SK-N-MC (cell line): ENCODE measurements at regions not wholly inside any gene's neighbourhood (a gene's known extent, or its start where the extent isn't known, plus 50 kb on each side); places are given as distances from the start of the nearest gene placed in this dataset.

Experiments
- DNase-seq: peaks from one replicate; pipeline ENCODE4 v3.0.0-alpha.2; 2011; ENCODE audit warnings: low read depth, low spot score
- H3K27ac ChIP-seq: fragments of 200-600 bp; sonication (generic); 2 replicates; pipeline ENCODE4 v1.5.1; 2016; ENCODE audit warnings: mixed run types
- H3K36me3 ChIP-seq: fragments of 200-600 bp; sonication (generic); 2 replicates; pipeline ENCODE4 v1.6.1; 2017; ENCODE audit warnings: antibody characterized with exemption, low read length, mixed read lengths; ENCODE audit not compliant: insufficient read depth
- H3K4me3 ChIP-seq: fragments of 200-600 bp; sonication (generic); 2 replicates; pipeline ENCODE4 v1.5.1; 2016
- H3K9ac ChIP-seq: fragments of 200-600 bp; sonication (generic); 2 replicates; pipeline ENCODE4 v1.8.0; 2017; ENCODE audit warnings: mixed run types, mixed read lengths; ENCODE audit not compliant: insufficient read length
- H3K9me3 ChIP-seq: fragments of 200-600 bp; sonication (generic); 2 replicates; pipeline ENCODE4 v1.6.1; 2017; ENCODE audit warnings: low read depth, mild to moderate bottlenecking, antibody characterized with exemption, low read length, moderate library complexity, mixed read lengths
- EZH2 ChIP-seq: fragments of 200-600 bp; sonication (generic); IDR thresholded peaks from one replicate; pipeline ENCODE4 v1.6.1; 2017; ENCODE audit warnings: antibody characterized with exemption
- FOXP2 ChIP-seq: optimal IDR thresholded peaks from 2 replicates; pipeline ENCODE3; 2011; ENCODE audit warnings: mild to moderate bottlenecking, moderate library complexity; ENCODE audit not compliant: insufficient read depth; ENCODE audit errors: extremely low read length, control extremely low read depth
- POLR2AphosphoS5 ChIP-seq: IDR thresholded peaks from 2 replicates; pipeline ENCODE4 v1.6.1; 2012; ENCODE audit warnings: mild to moderate bottlenecking, low read depth, low read length, borderline replicate concordance

GRCh38 chr5:51002368-51002767 lies 335.9 kb downstream of the PARP8 start:
- TF ChIP-seq POLR2AphosphoS5 (no peak), FOXP2 (no peak), EZH2 (no peak)
- no peak overlapping the region for H3K27ac ChIP-seq
- no peaks in the 10 kb centered on the region for H3K9me3 ChIP-seq
- no peak overlapping the region for H3K9ac ChIP-seq
- no peak for DNase-seq
- no peaks in the 10 kb centered on the region for H3K36me3 ChIP-seq
- H3K4me3 ChIP-seq = no peak overlapping the region

- Histone ChIP-seq H3K36me3 (no peaks in the 10 kb centered on the region), H3K9ac (no peak overlapping the region), H3K27ac (no peak overlapping the region), H3K9me3 (no peaks in the 10 kb centered on the region), H3K4me3 (no peak overlapping the region)
- TF ChIP-seq POLR2AphosphoS5 (no peak), FOXP2 (no peak), EZH2 (no peak)
- no peak for DNase-seq
Observed at GRCh38 chr5:51013036-51013435, 346.6 kb downstream of the PARP8 start.

GRCh38 chr5:51018423-51018822 lies 352.0 kb downstream of the PARP8 start:
- Histone ChIP-seq H3K9ac (no peak overlapping the region), H3K9me3 (no peaks in the 10 kb centered on the region), H3K27ac (no peak overlapping the region), H3K4me3 (no peak overlapping the region), H3K36me3 (no peaks in the 10 kb centered on the region)
- TF ChIP-seq FOXP2 (no peak), POLR2AphosphoS5 (no peak), EZH2 (no peak)
- DNase-seq = no peak

GRCh38 chr5:51024263-51024662 lies 357.8 kb downstream of the PARP8 start:
- TF ChIP-seq POLR2AphosphoS5 (no peak), EZH2 (no peak), FOXP2 (no peak)
- no peak overlapping the region for H3K27ac ChIP-seq
- H3K36me3 ChIP-seq = no peaks in the 10 kb centered on the region
- no peaks in the 10 kb centered on the region for H3K9me3 ChIP-seq
- no peak overlapping the region for H3K4me3 ChIP-seq
- DNase-seq = no peak
- H3K9ac ChIP-seq = no peak overlapping the region

- Histone ChIP-seq H3K9ac (no peak overlapping the region), H3K9me3 (no peaks in the 10 kb centered on the region), H3K36me3 (no peaks in the 10 kb centered on the region), H3K4me3 (no peak overlapping the region), H3K27ac (no peak overlapping the region)
- DNase-seq = no peak
- TF ChIP-seq POLR2AphosphoS5 (no peak), FOXP2 (no peak), EZH2 (no peak)
Observed at GRCh38 chr5:51027271-51027670, 356.0 kb upstream of the ISL1 start.

- DNase-seq = no peak
- H3K36me3 ChIP-seq = no peaks in the 10 kb centered on the region
- TF ChIP-seq POLR2AphosphoS5 (no peak), FOXP2 (no peak)
- H3K4me3 ChIP-seq = no peak overlapping the region
- H3K27ac ChIP-seq = no peak overlapping the region
- H3K9me3 ChIP-seq = no peaks in the 10 kb centered on the region
- no peak overlapping the region for H3K9ac ChIP-seq
Observed at GRCh38 chr5:51028394-51028793, 354.9 kb upstream of the ISL1 start.

- Histone ChIP-seq H3K9me3 (no peaks in the 10 kb centered on the region), H3K9ac (no peak overlapping the region), H3K4me3 (no peak overlapping the region), H3K27ac (no peak overlapping the region), H3K36me3 (no peaks in the 10 kb centered on the region)
- no peak for DNase-seq
- no peak for TF ChIP-seq EZH2
- TF ChIP-seq FOXP2 = no peak
- TF ChIP-seq POLR2AphosphoS5 = no peak
Observed at GRCh38 chr5:51033215-51033614, 350.0 kb upstream of the ISL1 start.

GRCh38 chr5:51034222-51034901 lies 348.9 kb upstream of the ISL1 start:
- TF ChIP-seq FOXP2 (no peak), POLR2AphosphoS5 (no peak), EZH2 (no peak)
- Histone ChIP-seq H3K36me3 (no peaks in the 10 kb centered on the region), H3K9me3 (no peaks in the 10 kb centered on the region), H3K27ac (no peak overlapping the region), H3K9ac (no peak overlapping the region), H3K4me3 (no peak overlapping the region)
- no peak for DNase-seq
